ENCODE measurements at regions not wholly inside any gene's neighbourhood (a gene's known extent, or its start where the extent isn't known, plus 50 kb on each side); places are given as distances from the start of the nearest gene placed in this dataset.
A peak's percentile ranks its signal among the peaks of the same experiment; 100 is the strongest.

DNA sequence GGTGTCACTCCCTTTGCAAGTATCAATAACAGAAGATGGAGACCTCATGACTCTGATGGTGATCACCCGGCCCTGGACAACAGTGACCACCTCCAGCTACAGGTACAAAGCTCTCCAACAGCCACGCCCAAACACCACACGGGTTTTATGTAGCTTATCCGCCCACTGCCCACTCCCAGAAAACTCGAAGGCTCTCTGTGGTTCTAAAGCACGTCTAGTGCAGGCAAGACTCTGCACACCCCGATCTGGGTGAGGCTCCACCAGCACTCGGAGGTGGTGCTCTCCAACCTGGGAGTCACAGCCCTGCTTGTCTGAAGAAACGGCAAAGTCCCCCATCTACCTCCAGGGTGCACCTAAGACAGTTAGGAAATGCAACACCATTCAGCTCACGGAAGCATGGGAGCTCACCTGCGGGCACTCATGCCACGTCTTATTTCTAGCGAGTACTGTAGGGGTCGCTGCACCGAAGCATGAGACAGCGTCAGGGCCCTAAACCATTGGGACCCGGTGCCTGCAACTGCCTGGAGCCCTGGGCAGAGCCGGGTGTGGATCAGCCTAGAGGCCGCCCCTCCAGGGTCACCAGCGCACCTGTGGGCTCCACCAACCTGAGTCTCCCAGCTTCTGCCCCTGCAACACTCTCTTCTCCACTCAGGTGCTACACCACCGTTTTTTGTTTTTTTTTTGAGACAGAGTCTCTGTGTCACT lies 58.1 kb upstream of the ZNF354A start:
- no peaks in the 10 kb centered on the region for H3K79me2 ChIP-seq (ENCODE audit: control insufficient read depth in 1 of 2, insufficient read depth in 2 of 2, low read length in 2 of 2)
- ChIA-PET POLR2A (ENCODE audit: partially characterized antibody) (no interaction called here), CTCF (ENCODE audit: partially characterized antibody) (interaction anchor here (0.5 to 2.6 kb wide), 8 partner anchors 9 to 107 kb away, joined by 3 to 10 read pairs (median 4); partner anchors contain the start of gene ZFP2)

More for the DNA sequence above, 58.1 kb upstream of the ZNF354A start:
- TF ChIP-seq CTCF (IDR thresholded peaks at IDR 0.05; ENCODE audit: control extremely low read depth in 1 of 3, insufficient read depth in 1 of 3, low read depth in 1 of 3, low read length in 3 of 3) (peak in 1 of 3 experiments; percentile 3; a peak in 2 of 4 replicates), TAF7 (optimal IDR thresholded peaks at IDR 0.05; ENCODE audit: borderline replicate concordance, low read depth, low read length) (no peak), CHD1 (IDR thresholded peaks at IDR 0.05; ENCODE audit: low read depth, low read length) (no peak)
- H3K27ac ChIP-seq (ENCODE audit: low read depth, low read length) = no peak overlapping the region
- no peak overlapping the region for H4K91ac ChIP-seq (replicated peaks; ENCODE audit: insufficient read length, low read length)
- no peak overlapping the region for H2BK5ac ChIP-seq (ENCODE audit: low read depth, low read length)
- FAIRE-seq (no peak), DNase-seq (ENCODE audit: low read depth in 1 of 2, low spot score in 2 of 2) (no peak)
- H3K4me1 ChIP-seq (replicated peaks in 1 of 4; ENCODE audit: control insufficient read depth in 3 of 4, insufficient read depth in 4 of 4, low read length in 3 of 4) = no peaks in the 10 kb centered on the region; a peak in 1 of 7 replicates
- no peak overlapping the region for H3K4me2 ChIP-seq (ENCODE audit: insufficient read depth in 1 of 2, low read depth in 2 of 2, low read length in 2 of 2)
- H3K9me3 ChIP-seq (ENCODE audit: insufficient read depth in 2 of 2, low read depth in 1 of 2, low read length in 1 of 2) = peaks cover 37 to 52% of the 10 kb centered on the region in 2 experiments
- H2AK5ac ChIP-seq (ENCODE audit: low read depth, low read length) = no peak overlapping the region
- H3K18ac ChIP-seq (ENCODE audit: extremely low read depth, low read length) = no peak overlapping the region
- no peak overlapping the region for H3K4me3 ChIP-seq (ENCODE audit: extremely low read depth in 1 of 4, insufficient read depth in 2 of 4, low read depth in 3 of 4, low read length in 4 of 4)
- H4K8ac ChIP-seq (ENCODE audit: extremely low read depth, insufficient read depth, low read length) = no peak overlapping the region; the same call in 1 of the 2 replicates
- WGBS, 2 experiments (ENCODE audit: extremely low coverage in 1 of 2, insufficient coverage in 1 of 2, insufficient read length in 1 of 2, insufficient replicate concordance in 2 of 2, low coverage in 1 of 2, low lambda C conversion rate in 2 of 2, missing lambda C conversion rate in 1 of 2) = 87% methylated on average over 19 of the region's 21 CpGs; no CpG with 5 or more reads in 1 of the 2 experiments
- no peaks in the 10 kb centered on the region for H4K20me1 ChIP-seq (replicated peaks in 1 of 2; ENCODE audit: control insufficient read depth in 1 of 2, insufficient read depth in 2 of 2, low read length in 2 of 2)
- no peak overlapping the region for H2BK15ac ChIP-seq (ENCODE audit: low read length)
- H3K4ac ChIP-seq (replicated peaks; ENCODE audit: insufficient read length, low read depth, low read length) = no peak overlapping the region
- no peak overlapping the region for H3K14ac ChIP-seq (ENCODE audit: insufficient read length)
- H3K56ac ChIP-seq (replicated peaks; ENCODE audit: insufficient read length, low read depth, low read length) = no peak overlapping the region
- peaks cover 2% of the 10 kb centered on the region; the same call in 1 of the 2 replicates for H3K23me2 ChIP-seq (ENCODE audit: low read depth, low read length)
- no peaks in the 10 kb centered on the region for H3K36me3 ChIP-seq (ENCODE audit: control insufficient read depth in 2 of 4, insufficient read depth in 4 of 4, low read length in 3 of 4)
- no peak overlapping the region for H4K5ac ChIP-seq (ENCODE audit: insufficient read length, low read depth, low read length)
- H3K23ac ChIP-seq (ENCODE audit: insufficient read length) = no peak overlapping the region
- no peak overlapping the region for H2AFZ ChIP-seq (ENCODE audit: low read length)
- H3K9ac ChIP-seq (replicated peaks in 1 of 4; ENCODE audit: extremely low read depth in 1 of 4, low read depth in 3 of 4, low read length in 3 of 4) = no peak overlapping the region
- no peak overlapping the region for H2BK120ac ChIP-seq (replicated peaks; ENCODE audit: low read depth, low read length)
- H3K79me1 ChIP-seq (ENCODE audit: low read depth, low read length) = no peaks in the 10 kb centered on the region
- no peaks in the 10 kb centered on the region for H3K27me3 ChIP-seq (replicated peaks in 1 of 4; ENCODE audit: control insufficient read depth in 3 of 4, extremely low read depth in 1 of 4, insufficient read depth in 3 of 4, low read length in 3 of 4)
- no peak overlapping the region for H2BK20ac ChIP-seq (ENCODE audit: low read length)
- no peak overlapping the region for H2BK12ac ChIP-seq (ENCODE audit: low read depth, low read length)

All from H1 (cell line).